RKO (cell line): ENCODE measurements at regions not wholly inside any gene's neighbourhood (a gene's known extent, or its start where the extent isn't known, plus 50 kb on each side); places are given as distances from the start of the nearest gene placed in this dataset.

Experiments used
- DNase-seq: peaks from one replicate; pipeline ENCODE4 v3.0.0-alpha.2; 2016; ENCODE audit warnings: low spot score

DNA sequence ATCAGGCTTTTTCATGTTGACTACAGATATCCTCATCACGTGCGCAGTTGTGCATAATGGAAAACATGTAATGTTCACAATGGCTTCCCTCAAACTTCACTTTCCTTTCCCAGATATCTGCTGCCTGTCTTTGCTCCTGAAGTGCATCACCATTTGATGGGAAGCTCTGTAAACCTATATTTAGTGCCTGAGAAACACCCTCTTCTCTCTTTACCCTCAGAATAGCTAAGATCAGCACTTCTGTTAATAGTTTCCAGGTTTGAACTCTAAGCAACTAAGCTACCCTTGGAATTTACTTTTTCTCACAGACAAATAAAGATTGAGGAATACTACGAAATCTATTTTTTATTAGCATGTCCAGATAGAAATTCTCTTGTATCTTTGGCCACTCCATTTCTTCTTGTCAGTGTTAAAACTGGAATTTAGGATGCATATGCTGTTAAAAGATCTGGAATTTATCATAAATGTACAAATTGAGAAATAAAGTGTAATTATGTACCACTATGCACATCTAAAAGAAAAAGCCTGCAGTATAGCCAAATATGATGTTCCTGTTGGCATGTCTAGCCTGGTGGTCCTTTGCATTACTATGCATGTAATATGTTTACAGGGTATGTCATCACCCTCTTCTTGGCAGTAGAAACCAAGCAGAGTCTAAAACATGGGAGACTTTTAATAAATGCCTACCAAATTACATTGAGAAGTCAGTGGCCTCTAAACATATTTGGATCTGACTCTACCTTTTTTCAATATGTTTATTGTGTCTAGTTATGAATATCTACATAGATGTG, 278.7 kb downstream of the FIGN start:
- DNase-seq: no peak

DNA sequence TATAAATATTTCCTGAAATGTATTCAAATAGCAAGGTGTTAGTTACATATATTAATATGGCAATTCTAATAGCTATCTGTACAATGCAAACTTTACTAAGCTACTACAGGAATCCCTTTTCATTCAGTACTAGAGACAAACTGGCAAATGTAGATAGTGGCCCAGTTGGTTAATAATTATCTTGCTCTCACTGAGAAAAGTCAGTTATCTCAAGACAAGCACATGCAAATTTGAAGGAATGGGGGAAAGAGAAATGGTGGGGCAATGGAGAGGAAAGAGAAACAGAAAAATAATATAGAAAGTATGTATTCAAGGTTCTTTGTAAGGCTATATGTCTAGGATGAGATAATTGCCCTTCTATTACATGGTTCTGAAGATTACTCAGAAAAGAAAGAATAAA, 280.0 kb downstream of the FIGN start:
- DNase-seq: no peak

DNA sequence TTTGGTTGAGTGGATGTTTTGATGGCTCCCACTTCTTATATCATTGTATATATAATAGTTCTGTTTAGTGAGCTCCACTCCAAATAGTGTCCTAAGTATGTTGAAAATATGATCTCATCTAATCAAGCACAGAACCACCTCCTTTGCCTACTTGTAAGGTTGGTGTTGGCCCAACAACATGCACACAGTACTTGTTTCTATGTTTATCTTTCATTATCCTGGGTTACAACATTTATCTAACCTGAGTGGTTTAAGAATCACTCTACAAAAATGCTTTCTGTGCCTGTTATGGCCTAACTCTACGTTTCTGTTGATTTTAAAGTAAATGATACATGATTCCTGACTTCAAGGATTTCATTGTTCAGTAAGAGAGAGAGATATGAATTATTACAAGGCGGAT, 281.9 kb downstream of the FIGN start:
- no peak for DNase-seq

DNA sequence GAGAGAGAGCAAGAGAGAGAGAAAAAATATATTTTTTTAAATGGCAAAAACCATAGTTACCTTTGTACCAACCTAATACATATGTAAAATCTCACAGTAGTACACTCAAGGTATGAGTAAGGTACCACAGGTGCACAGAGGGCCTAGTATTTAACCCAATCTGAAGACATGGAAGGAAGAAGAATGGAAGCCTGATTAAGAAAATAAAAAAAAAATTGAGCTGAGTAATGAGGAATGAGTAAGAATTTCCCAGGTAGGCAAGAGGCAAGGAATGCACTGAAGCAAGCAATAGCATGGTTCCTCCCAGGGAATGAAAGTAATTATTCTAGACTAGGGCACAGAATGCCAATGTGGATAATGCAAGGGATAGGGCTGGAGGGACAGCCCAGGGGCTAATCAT, 294.2 kb downstream of the FIGN start:
- no peak for DNase-seq

DNA sequence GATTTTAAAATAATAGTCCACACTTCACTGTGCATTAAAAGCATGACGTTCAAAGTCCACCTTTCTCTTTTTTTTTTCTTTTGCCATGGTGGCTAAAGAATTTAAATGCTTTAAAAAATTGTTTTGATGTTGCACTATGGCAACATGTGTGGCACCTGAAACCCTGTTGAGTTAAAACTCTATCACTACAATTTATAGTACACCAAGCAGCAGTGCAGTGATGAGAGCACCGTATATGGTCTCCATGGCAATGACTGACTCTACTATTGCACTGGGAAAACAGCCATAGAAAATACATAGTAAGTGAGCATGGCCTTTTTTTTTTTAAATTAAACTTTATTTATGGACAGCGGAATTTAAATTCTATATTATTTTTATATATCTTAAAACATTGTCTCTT, 298.8 kb downstream of the FIGN start:
- DNase-seq: no peak

DNA sequence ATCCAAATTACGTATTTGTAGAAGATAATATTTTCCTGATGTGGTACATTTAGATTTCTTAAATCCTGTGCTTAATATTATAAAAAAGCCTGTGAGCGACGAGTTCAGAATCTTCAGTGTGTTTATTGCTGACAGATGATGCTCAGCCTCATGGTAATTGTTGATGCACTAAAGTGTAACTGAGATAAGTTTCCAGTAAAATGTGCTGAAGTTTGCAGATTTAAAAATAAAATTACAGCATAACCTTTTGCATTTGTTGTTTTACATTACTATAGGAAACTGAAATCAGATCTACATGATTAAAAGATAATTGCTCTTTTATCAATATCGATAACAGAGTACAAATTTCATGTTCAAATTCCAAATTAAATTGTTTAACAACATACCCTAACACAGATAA, 307.6 kb downstream of the FIGN start:
- DNase-seq: no peak

DNA sequence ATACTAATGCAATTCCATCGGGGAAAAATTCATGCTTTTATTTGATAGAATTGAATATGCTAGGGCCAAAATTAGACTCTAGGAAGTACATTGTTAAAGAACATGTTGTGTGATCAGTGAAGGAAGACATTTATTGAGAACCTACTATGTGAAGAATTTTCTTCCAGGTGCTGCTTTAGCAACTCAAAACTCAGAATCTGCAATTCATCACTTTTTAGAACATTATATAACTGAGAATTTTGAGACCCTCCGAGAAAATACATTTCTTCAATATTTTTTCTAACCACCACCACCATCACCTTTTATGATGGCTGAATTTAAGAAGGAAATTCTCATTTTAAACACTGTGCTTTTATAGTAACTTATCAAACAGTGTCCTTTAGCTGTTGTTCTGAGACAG, 315.2 kb downstream of the FIGN start:
- no peak for DNase-seq

DNA sequence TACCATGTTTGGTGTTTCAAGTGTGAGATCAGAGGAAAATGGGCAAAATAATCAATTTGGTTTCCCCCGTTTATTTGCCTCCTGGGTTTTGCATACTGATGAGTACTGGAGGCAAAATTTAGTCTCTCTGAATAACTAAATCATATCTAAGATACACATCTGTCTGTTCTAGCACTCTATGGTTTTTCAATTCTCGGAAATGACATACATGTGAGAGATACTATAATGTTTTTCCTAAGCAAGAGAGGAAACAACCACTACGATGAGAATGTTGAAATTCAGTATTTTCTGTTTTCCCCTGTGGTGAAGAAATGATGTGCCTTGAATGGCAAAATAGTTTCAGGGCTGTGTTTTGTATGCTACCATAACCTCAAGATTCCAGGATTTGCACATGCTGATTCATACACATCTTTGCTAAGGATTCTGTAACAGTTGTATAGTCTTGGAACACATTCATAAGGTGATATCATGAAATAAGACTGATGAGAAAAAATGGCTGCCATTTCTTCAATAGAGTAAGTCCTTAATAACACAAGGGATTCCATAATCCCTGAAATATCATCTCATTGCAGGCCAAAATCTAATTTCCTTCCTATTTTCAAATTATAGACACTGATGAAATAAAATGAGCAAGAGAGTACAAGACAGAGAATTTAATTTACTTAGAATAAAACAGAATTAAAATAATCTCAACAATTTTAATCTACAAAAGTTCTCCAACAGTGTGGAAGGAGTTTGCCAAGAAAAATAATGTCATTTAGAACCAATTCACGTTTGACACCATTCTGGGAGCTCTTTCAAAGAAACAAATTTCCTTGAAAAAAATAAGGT, 316.6 kb downstream of the FIGN start:
- DNase-seq: no peak

DNA sequence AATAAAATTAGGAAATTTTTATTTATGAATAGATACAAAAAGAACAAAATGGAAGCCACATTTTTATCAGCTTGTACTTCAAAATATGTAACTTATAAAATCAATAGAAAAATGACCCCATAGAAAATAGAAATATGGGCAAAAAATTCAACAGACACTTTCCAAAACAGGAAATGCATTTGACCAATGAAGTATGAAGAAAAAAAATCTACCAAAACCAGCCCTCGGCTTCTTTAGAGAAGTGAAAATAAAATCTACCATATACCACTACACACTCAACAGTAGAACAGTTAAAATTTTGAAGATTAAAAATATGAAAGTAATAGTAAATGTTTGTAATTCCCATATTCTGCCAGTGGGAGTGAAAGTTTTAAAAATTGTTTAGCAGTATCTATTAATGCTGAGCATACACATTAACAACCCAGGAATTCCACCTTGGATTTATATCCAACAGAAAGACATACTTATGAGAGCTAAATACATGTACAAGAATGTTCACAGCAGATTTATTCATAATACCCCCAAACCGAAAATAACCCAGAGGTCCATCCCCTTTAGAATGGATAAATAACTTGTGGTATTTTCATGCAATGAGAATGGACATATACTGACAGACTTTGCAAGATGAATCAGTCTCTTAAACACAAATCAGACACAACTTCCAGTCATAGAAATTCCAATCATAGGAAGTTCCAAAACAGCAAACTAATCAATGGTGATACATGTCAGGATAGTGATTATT, 318.0 kb downstream of the FIGN start:
- no peak for DNase-seq

DNA sequence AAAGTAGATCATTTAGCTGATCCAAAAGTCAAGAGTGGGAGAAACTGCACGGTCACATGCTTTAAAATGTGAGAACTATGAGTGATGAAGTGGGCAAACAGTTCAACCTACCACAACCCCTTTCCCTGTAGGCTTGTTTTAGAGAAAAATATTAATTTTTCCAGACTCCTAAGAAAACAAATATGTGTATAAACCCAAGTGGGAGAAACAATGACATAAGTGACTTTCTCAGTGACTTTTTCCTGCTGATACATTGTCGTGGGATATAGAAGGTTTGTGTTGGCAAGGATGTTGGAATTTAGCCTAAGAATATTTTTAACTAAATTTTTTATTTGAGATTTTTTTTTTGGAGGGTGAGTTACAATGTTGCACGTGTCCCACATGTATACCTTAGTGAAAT, 321.7 kb downstream of the FIGN start:
- DNase-seq: no peak

DNA sequence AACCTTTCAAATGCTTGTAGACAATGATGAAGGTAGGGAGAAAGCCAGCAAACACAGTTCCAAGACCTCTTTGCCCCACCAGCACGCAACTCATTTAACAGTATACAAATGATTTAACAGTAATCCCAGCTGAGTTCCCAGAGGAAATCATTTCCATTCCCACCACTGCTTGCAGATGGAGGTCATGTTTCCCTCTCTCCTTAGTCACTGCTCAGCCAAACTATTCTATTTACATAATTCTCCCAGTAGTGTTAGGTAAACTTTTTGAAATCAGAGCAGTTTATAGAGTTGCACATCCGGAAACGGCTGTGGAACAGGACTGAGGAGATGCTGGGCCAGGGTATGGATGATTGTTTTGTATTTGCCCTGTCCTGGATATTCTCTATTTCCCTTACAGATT, 328.5 kb downstream of the FIGN start:
- DNase-seq: no peak

DNA sequence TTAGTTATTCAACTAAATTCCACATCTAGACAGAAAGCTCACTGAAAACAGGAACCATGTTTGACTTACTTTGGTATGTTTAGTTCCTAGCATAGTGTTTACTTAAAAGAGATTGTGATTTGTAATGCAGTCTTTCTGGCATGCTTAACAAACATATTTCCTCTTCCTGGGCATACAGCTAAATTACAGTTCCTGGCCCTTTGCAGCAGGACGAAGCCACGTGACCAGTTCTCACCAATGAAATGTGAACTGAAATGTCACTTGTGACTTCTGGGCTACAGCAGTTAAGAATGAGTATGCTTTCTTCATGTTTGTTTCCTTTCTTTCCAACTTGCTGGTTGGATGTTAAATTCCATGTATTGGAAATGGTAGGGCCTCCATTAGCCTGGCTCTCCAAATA, 330.5 kb downstream of the FIGN start:
- no peak for DNase-seq

DNA sequence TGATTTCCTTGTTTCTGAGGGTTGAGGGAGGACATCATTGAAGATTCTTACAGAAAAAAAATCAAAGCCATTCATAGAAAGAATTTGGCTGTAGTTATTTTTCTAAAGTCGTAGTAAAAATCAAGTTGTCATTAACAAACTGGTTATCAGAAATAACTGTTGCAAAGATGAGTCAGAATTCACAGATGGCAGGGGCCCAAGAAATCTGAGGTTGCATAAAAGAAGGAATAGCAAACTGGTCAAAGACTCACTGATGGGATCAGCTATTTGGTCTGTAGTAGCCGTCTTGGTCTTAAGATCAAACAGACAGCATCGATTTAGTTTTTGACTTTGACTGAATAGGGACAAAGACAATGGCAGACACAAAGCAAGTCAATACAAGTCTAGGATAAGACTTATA, 334.3 kb downstream of the FIGN start:
- no peak for DNase-seq

DNA sequence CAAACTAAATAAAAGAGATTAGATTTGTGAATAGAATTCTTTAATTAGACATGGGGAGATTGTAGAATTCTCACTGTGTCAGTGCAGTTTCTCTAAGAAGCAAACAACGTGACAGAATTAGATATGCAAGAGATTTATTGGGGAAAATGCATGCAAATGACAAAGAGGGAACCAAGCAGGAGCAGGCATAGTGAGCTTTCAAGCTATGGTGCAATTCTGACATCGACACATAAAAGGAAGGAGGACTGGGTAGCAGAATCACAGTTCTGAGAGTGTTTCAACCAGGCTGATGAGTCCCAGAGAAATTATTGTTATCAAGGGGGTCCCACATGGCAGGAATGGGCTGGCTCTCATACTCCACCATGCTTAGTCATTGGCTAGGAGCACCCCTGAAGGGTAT, 338.4 kb downstream of the FIGN start:
- DNase-seq: no peak

DNA sequence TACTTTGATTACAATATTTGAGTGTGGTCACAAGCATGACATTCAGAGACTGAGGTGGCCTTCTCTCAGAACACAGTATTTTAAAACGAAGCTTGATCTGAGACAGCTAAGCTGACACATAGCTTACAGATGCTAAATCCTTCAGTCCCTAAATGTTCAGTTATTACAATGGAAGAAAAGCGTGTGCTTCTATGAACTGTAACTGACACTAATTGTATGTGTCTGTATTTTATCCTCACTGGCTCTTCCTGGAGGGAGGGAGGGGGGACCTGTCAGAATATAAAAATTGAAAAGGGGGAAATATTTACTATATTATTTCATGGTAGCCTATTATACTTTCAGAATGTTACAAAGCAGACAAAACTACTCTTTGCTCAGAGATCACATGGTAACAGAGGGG, 340.2 kb downstream of the FIGN start:
- no peak for DNase-seq

DNA sequence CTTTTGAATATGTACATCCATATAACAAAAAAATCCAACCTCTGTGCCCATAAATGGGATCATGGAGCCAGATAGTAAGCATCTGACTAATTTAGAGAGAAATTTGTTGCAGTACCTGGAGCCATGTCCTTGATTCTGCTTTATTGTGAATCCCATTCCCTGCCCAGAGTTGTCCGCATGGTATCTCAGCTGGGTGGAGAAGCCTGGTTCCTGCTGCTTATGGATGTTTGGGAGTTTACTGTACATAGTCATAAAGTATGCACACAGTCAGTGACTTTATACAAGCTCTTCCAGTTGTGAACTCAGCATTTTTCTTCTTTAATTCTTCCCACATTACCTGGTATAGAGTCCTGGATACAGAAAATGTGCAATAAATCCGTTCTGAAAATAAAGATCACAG, 346.0 kb downstream of the FIGN start:
- no peak for DNase-seq

DNA sequence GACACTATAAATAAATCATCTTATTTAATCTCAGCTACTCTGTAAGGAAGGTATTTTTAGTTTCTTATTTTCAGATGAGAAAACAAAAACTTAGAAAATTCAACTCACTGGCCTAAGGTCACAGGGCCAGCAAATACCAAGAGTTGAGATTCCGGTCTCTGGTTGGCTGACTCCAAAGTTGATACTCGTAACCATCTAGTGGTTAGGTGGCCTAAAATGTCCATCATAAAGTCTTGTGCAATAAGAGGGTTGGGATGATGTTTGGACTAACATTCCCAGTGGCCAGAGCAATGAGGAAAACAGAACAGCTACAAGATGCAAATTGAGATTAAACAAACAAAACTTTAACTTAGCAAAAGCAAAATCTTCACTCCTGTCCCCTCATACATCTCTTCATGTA, 360.3 kb downstream of the FIGN start:
- no peak for DNase-seq

DNA sequence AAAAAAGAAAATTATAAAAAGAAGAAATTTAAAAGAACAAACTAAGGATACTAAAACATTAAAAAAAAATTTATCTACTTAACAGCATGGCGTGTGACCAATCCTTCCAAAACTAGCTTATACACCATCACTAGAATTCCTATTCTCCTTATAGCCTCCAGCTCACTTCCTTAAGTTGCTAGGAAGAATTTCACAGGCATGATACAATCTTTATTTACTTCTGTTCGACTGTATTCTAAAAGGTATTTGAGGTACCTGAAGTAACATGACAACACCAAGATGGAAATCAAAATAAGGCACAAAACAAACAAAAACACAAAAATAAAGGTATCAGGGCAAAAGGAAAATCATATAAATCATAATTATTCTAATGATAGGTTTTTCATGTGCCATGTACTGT, 360.7 kb downstream of the FIGN start:
- DNase-seq: no peak

DNA sequence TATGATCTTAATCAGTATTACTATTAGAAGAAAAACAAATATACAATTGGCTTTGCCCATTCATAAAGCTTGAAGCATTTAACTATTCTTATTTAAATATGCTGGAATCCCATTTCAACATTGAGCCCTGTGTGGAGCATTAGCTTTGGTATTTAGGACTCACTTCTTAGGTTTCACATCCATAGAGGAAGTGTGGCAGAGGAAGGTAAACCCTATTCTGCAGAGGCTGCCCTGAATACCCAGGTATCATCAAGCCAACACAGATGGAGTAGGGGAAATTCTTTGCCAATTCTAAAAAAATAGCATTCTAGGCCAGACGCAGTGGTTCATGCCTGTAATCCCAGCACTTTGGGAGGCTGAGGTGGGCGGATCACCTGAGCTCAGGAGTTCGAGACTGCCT, 361.5 kb downstream of the FIGN start:
- no peak for DNase-seq

DNA sequence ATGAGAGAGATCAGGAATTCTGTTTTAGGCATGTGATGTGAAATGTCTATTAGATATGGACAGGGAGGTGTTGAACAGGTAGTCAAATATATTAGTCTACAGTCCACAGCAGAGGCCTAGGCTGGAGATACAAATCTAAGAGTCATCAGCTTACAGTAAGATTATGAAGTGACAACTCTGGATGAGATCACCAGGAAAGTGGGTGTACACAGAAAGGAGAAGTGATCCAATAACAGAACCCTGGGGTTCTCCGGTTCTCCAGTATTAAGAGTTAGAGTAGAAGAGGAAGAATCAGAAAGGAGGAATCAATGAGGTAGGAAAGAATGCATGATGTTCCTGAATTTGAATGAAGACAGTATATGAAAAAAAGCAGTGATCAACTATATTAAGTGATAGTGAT, 362.3 kb downstream of the FIGN start:
- DNase-seq: no peak

DNA sequence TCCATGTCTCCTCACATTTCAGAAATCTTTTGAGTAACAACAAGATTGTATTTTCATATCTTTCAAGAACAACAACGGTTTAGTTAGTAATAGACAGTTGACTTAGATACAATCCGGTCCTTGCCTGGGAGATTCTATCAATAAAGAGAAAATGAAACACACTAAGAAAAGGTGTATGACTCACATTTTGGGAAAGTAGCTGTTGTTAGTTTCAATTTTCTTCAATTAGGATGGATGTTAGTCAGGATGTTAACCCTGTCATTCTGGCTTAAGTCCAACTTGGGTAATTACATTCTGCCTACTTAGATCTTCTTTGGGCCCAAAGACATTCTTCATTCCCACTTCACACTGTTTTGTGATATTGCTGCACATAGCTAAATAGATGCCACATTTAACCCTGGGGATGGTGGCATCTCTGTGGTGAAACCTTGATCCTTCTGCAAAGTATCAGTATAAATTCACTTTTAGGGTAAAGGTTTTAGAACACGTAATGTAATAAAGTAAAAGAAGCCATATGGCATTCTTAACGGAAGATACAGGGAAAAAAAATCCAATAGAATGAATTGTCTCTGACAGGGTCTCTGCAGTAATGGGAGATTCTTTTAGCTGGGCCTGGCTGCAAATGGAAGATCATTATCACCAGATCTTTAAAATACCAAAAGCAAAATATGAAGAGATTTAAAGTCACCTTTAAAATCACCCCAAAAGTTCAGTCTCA, 365.5 kb downstream of the FIGN start:
- no peak for DNase-seq

DNA sequence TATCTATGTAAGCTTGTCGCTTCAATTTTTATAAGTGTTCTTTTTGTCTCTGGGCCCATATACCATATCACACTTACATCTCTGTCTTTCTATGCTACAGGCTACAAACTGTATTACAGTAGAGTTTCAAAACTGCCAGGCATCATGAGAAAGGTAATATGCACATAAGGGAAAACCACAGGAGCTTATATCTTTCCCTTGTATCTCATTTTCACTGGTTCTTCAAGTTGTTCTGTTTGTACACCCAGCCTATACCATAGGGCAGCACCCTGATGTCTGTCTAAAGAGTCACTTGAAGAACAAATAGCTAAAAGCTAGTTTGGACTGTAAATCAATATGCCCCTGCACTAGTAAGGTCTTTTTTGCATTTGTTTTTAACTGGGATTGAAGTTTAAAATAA, 366.7 kb downstream of the FIGN start:
- no peak for DNase-seq
